ES-I3 (cell line): ENCODE measurements at regions not wholly inside any gene's neighbourhood (a gene's known extent, or its start where the extent isn't known, plus 50 kb on each side); places are given as distances from the start of the nearest gene placed in this dataset.

Experiments used
- H3K36me3 ChIP-seq: 2 replicates; pipeline ENCODE4 v1.6.1; 2013; ENCODE audit warnings: mild to moderate bottlenecking, low read length, control low read depth, moderate library complexity; ENCODE audit not compliant: insufficient read depth
- H3K4me1 ChIP-seq: 2 replicates; pipeline ENCODE4 v1.6.1; 2013; ENCODE audit warnings: mild to moderate bottlenecking, control low read depth, low read length; ENCODE audit not compliant: insufficient read depth
- H3K9ac ChIP-seq: 2 replicates; pipeline ENCODE4 v1.6.1; 2013; ENCODE audit warnings: low read depth, mild to moderate bottlenecking, low read length, moderate library complexity
- H3K9me3 ChIP-seq: 2 replicates; pipeline ENCODE4 v1.6.1; 2013; ENCODE audit warnings: mild to moderate bottlenecking, low read length, moderate library complexity; ENCODE audit not compliant: control insufficient read depth, insufficient read depth

- no peaks in the 10 kb centered on the region for H3K9me3 ChIP-seq
- no peaks in the 10 kb centered on the region for H3K4me1 ChIP-seq
- no peak overlapping the region for H3K9ac ChIP-seq
- H3K36me3 ChIP-seq, result no peaks in the 10 kb centered on the region
Measured at GRCh38 chr5:168239325-168239724, 52.1 kb upstream of the WWC1 start.
